ENCODE measurements at regions not wholly inside any gene's neighbourhood (a gene's known extent, or its start where the extent isn't known, plus 50 kb on each side); places are given as distances from the start of the nearest gene placed in this dataset.

DNA sequence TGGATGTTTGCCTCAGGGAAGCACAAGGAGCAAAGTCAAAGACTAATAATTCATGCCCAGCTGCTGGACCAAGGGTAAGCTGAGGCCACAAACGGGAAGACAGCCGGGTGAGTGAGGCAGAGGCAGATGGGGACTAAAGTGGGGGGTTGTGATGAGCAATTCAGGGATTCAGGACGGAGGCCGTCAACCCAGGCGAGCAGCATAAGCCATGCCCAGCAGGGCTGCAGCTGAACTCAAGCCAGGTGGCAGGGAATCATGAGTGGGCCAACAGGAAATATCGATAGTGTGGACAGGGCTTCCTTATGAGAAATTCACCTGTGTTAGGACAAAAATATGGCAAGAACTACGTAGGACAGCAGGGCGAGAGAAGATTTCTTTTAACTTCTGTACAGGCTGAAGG, 246.8 kb downstream of the CDC5L start:
- no peak for DNase-seq

DNA sequence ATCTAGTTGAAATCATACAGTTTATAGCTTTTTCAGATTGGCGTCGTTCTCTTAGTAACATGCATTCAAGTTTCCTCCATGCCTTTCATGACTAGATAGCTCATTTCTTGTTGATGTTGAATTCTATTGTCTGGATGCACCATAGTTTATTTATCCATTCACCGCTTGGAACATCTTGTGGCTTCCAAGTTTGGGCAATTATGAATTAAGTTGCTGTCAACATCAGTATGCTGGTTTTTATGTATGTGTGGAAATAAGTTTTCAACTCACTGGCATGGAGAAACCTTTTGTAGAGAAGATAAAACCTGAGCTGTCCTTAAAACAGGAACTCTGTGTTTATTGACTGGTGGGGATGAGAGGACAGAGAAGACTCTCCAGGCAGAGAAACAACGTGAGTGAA, 248.0 kb downstream of the CDC5L start:
- DNase-seq, result no peak

DNA sequence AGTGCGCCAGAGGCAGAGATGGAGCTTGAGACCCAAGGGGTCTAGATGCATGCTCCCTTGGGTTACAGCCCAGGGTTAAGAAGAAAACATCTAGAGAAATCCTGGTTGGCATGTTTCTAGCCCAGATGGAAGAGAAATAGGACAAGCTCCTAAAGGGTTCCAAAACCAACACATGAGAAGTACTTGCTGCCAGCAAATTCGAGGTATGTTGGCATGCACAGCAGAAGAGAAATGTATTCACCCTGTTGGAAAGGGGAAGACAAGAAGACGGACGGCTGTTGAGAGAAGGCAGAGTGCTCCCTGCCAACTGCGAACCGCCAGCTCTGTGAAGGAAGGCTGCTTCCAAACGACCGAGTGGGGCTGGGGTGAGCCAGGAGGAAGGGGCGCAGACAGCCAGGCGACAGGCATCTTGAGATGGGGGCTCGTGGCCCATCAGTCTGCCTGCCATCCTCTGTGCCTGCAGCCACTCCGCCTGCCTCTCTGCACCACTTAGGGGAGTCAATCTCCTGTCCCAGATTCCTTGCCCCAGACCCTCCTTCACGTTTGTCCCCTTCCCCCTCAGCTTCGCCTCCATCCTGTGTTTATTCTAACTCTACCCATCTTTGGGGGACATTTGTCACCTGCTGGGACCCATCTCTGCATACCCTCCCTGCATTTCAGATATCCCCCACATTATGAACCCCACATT, 249.2 kb downstream of the CDC5L start:
- DNase-seq, result no peak

DNA sequence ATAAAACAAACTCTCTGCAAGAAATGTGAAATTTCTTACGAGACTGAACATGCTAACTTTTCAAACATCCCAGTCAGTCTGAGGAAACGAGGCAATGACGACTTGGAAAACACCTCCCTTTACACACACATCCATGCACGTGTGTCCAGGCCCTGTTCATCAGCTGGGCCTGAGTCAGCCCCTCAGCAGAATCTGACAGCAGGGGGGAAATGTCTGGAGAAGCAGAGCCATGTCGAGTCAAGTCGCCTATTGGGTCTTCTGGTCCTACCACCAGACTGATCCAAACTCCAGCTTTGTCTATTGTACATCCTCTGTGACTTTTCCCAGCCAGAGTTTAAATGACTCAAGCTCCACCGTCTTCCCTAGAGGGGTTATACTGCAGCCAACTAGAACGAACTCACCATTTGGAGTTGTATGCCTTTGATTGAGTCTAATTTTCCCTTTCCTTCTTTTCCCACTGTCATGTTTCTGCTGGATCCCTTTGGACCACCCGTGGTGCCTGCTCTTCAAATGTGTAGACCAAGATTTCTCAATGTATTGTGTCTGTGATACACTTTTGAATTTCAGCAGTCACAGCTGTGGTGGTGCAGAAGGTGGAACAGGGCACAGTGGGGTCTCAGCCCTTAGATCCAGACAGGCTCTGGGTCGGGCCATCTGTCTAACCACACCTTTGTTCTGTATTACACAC, 254.0 kb downstream of the CDC5L start:
- DNase-seq, result no peak

DNA sequence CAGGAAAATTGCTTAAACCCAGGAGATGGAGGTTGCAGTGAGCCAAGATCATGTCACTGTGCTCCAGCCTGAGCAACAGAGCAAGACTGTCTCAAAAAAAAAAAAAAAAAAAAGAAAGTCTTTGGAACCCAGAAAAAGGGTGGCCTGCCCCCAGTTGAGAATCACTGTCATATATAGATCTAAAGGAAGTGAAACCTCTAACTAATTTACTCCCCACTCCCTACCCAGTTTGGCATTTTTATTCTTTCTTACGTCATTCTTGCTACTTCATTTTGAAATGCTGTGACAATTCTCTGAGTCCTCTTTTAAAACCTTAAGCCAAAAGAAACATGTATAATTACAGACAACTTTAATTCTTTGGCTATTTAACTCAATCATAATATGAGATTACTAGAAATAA, 254.8 kb downstream of the CDC5L start:
- DNase-seq, result no peak

DNA sequence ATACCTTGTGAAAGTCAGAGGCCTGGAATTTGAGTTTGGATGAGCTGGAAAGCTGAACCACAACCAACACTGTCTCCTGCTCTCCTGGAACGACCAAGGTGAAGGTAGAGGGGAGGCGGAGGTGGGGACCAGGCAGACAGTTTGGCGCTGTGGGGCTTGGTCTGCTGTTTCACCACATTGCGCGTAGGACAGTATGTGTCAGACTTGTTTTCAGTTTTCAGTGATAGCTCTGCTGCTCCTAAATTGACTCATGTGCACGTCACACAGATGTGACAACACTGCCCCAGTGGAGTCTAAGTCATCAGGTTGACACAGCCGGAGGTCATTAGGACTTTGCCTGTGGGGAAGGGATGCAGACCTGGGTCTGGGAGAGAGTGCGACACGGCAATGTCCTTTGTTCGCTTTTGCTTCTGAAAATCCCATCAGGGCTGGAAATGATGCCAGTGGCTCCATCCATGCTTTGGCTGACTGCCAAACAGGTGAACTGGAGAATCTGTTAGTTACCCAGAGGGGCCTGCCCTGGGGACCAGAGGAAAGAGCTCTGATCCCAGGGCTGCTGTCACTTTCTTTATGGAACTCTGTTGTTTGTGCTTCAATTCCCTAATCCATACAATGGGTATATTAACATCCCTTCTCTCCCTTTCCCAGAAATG, 255.5 kb downstream of the CDC5L start:
- no peak for DNase-seq

DNA sequence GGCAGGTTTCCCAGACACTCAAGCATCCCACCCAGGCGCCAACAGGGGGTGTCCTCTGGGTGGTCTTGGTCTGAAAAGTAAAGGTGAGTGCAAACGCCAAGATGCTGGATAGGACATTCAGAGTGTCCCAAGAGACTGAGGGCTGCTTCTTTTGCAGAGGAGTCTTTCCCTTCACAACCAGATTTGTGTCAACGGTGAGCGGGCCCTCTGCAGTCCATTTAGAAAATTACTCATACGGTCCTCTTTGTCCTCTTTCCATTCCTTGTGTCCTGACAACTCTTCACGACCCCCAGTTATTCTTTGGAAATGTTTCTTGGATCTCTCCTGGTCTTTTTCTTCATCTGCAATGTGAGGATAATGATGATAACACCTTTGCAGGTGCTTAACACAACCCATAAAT, 257.8 kb downstream of the CDC5L start:
- DNase-seq, result no peak

DNA sequence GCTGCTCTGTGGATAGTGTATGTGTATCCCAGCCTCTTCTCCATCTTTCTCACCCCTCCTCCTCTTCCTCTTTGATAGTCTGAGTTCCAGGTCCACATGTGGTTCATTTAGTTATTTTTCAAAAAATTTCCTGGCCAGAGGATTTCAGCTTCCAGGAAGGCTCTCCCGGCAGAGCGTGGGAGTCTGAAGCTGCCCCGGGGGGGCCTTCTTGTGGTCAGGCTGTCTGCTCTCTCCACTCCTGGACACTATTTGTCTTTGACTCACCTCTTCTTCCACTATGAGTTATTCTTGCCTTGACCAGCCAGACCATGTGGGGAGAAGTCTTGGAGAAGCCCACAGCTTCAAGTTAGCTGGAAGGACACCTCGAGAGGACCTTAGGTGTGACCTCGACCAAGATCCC, 258.8 kb downstream of the CDC5L start:
- no peak for DNase-seq

DNA sequence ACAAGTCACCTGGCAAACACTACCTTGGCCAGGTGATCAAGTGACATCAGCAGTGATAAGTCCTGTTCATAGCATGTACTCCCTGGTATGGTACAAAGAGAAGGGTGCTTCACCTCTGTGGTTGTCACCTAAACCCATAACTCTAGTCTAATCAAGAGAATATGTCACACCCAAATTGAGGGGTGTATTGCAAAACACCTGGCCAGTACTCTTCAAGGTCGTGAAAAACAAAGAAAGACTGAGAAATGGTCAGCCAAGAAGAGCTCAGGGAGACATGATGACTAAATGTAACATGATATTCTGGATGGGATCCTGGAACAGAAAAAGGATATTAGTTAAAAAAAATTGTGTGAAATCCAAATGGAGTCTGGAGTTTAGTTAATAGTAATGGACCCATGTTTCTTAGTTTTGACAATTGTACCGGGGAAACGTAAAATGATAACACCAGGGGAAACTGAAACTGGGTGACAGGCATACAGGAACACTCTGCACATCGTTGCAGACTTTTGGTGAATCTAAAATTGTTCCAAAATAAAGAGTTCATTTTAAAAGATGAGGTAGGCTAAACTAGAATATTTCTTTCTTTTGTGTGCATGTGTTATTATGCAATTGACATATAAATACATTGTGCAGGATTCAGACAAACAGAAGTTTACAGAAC, 262.0 kb downstream of the CDC5L start:
- no peak for DNase-seq

DNA sequence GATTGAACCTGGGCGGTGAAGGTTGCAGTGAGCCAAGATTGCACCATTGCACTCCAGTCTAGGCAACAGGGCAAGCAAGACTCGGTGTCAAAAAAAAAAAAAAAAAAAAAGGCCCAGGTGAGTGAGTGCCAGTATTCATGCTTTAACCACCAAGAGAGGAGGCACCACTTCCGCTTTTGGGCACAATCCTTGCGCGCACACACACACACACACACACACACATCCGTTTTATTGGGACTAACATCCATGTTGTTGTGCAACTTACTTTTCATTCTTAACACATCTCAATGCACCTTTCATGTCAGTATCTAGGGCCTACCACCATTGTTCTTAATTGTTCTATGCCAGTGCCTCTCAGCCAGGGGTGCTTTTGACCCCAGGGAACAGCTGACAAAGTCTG, 263.0 kb downstream of the CDC5L start:
- DNase-seq, result no peak

DNA sequence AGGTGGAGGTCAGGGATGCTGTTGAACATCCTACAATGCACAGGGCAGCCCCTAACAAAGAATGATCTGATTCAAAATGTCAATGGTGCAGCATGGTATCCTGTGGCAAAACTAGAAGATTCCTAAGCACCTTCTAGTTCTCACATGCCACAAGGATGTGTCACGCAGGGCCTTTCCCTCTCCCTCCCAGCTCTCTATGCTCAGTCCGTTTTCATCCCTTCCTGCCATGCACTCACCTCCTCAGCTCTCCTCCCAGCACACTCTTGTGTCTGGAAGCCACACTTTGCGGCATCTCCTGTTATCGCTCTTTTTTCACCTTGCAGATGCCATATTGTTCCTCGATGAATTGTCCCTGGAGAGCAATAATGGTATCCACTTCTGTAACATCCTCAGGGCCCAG, 263.4 kb downstream of the CDC5L start:
- DNase-seq, result no peak

DNA sequence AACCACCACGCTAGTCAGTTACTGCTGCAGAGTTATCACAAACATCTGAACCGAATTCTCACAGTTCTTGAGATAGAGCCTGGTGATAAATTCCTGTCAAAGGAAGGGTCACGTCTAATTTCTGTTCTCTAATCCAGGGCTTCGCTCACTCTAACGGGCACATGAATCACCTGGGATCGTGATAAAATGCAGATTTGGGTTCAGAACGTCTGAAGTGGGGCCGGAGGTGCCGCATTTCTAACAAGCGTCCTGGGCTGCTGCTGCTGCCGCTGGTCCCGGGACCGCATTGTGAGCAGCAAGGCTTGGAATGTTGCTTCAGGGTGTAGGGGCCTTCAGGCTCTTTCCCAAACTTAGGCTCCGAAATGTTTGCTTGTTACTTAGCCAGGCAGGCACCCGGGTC, 264.1 kb downstream of the CDC5L start:
- DNase-seq, result no peak

DNA sequence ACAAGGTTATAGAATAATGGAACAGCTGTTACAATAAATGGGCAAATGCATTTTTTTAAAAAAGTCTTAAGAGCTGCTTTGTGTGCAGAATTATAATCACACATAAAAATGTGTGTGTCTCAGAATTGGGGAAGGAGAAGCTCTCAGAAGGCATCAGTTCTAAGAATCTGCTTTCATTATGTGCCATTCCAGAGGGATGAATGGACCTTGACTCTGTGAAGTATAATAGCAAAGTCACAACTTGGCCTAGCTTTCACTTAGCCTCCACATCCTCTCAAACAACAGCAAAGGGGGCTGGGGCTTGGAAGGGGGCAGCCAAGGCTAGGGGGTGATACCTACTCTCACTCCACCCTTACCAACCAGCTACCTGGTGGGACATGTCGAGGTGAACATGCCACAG, 265.0 kb downstream of the CDC5L start:
- DNase-seq, result no peak

DNA sequence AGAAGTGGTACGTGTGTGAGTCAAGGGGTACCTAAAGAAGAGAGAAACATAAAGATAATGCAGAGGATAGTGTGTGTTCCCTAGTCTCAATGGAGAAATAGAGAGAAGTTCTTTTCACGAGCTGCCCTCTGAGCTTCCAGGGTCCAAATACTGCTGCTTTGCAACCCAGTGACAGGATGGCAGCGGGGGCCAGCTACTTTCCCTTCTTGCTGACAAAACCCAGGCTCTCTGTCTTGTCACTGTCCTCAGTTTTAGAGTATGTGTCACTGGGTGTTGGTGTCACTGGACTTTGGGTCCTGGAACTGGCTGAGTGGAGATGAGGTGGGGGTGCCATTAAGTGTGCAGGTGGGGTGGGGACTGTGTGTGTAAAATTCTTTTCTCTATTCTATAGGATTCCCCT, 265.6 kb downstream of the CDC5L start:
- DNase-seq, result no peak

DNA sequence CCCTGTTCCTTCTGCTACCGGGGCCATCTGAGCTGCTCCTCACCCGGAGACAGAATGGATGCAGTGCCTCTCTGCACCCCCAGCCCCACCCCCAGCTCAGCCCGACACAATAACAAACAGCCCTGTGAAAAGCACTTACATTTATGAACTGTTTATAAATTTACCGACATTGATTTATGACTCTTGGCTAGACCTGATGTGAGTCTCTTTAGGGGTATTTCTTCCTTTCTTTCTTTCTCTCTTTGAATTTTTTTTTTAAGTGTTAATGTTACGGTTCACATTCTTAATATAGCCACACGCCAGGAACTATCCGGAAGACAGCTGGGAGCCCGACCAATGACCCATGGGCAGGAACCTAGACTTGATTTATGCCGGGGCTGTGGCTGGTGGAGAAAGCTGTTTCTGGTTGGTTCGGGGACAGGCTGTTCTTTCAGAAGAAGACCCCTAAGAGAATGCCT, 266.3 kb downstream of the CDC5L start:
- DNase-seq, result no peak

DNA sequence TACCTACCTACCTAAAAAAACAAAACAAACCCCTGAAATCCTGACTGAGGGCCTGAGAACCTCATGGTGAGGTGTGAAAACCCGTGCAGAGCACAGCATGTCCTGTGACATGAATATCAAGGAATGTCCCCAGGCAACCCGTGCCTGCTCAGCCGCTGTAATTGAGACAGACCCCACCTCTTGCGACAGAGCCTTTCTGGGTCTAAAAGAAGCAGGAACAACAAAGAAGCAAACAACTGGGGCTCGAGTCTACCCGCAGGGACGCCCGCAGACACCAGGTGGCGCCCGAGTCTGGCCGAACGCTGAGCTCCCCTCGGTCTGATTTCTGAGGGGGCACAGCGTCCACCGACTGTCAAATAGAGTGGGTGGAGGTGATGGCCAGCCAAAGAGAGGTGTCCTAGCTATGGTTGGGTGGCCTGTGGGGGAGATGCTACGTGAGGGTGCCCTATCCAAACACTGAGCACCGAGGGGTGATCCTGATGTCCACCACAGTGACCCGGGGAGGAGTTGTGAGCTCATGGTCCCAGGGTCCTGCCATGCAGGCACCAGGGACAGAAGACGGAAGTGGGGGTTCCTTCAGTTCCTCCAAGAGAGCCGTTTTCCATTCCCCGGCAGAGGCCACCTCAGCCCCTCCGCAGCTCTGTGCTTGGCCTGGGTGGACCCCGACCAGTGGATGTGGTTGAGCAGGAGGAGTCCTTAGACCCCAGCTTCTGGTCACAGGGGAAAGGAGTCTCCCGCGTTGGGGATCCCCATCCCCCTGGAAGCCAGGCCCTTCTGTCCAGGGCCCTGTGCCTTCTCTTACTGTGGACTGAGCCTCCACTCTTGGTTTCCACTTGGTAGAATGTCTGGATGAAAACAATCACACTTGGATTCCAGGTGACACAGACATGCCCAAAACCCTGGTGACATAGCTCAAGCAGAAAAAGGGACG, 268.2 kb downstream of the CDC5L start:
- DNase-seq, result peak in 46 of 56 donors; percentile 4 to 75 (median 34)

DNA sequence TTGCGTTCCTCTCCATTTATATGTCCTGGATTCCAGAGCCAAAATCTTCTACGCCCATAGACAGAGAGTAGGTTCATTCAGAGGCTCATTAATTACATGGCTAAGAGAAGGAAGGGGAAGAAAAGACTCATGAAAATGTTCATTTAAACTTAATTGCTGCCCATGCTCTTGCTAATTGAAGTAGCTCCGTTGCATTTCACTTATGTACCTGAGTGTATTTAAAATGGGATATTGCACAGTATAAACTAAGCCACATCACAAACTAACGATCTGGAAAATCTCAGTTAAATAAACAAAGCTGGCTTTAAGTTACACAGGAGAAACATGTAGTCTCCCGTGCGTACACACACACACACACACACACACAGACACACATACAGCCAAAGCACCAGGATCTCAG, 269.2 kb downstream of the CDC5L start:
- DNase-seq, result no peak

DNA sequence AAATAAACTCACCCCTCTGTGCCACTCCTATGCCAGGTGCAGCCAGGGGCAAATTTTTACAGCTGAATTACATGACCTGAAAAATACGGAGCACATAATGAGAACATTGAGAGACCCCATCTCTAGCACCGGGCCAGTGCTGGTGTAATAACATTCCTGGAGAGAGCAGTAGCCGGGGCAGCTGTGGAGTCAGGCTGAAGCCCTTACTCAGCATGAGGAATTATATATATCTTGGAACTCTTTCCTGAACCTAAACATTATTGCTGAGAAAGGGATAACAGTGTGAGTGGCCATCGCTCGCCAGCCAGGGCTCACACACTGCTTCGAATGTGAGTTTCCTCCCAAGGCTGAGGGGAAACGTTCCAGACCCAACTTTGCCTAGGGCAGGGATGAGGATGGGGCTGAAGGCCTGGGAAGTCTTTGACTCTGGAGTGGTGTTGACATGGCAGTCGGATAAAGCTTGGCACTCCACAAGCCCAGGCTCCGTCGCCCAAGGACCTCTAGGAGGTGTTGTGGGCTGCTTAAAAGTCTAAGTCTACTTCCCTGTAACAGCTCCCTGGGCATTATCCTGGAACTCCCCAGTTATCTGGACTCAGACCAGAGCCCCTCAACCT, 269.8 kb downstream of the CDC5L start:
- DNase-seq, result no peak

DNA sequence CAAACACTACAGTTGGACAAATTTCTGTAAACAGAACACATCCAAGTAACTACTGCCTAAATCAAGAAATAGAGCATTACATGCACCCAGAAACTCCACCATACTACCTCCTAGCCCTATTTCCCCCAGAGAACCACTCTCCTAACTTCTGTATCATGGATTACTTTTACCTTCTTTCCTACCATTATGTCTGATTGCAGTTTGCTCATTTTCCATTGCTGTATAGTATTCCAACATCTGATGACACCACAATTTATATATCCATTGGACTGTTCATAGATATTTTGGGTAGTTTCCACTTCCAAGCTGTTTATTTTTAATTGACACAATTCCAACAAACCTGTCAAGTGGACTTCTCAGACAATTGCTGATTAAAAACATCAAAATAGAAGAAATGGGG, 271.1 kb downstream of the CDC5L start:
- no peak for DNase-seq

DNA sequence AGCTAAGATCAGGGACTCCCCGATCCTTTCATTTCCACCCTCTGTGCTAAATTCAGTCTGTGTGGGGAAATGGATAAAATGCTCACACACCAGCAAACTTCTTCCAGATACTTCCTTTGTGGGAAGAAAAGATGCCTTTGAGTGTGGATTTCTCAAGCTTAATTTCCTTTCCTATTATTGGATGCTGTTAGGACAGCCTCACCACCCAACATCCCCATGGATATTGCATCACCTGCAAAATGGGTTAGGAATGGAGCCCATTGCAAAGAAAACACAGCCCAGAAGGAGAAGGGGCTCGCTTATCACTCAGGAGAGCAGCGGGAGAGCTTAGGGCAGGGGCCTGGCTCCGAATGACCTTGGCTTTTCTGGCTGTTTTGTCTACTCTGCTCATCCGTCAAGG, 272.2 kb downstream of the CDC5L start:
- no peak for DNase-seq

All from amygdala (tissue), 56 donors.